Astrocyte (in vitro differentiated cells and primary cell): ENCODE measurements at regions not wholly inside any gene's neighbourhood (a gene's known extent, or its start where the extent isn't known, plus 50 kb on each side); places are given as distances from the start of the nearest gene placed in this dataset.

ENCODE experiments used
- DNase-seq: peaks from one replicate; pipeline ENCODE4 v3.0.0-alpha.2; 2010; ENCODE audit warnings: low read depth
- FAIRE-seq: peaks from 2 replicates; lab custom pipeline; 2011; peaks lifted over from hg19 to GRCh38; lab: Jason Lieb, UNC
- H2AFZ ChIP-seq: 2 replicates; pipeline ENCODE4 v1.6.0; 2012; ENCODE audit warnings: low read depth, low read length, inconsistent platforms
- H3K27ac ChIP-seq: 2 replicates; pipeline ENCODE4 v1.5.1; 2011; ENCODE audit warnings: low read depth, low read length, inconsistent platforms
- H3K27me3 ChIP-seq: 2 replicates; pipeline ENCODE4 v1.6.0; 2011; ENCODE audit warnings: low read length, inconsistent platforms; ENCODE audit not compliant: insufficient read depth
- H3K36me3 ChIP-seq: 2 replicates; pipeline ENCODE4 v1.5.1; 2011; ENCODE audit warnings: low read length, inconsistent platforms; ENCODE audit not compliant: insufficient read depth
- H3K4me1 ChIP-seq: 2 replicates; pipeline ENCODE4 v1.5.1; 2011; ENCODE audit warnings: low read length, inconsistent platforms; ENCODE audit not compliant: insufficient read depth
- H3K4me2 ChIP-seq: 2 replicates; pipeline ENCODE4 v1.6.0; 2012; ENCODE audit warnings: low read length, inconsistent platforms
- H3K4me3 ChIP-seq: 2 replicates; pipeline ENCODE4 v1.5.1; 2011; ENCODE audit warnings: low read depth, mild to moderate bottlenecking, low read length, inconsistent platforms; ENCODE audit not compliant: insufficient read depth
- H3K79me2 ChIP-seq: 2 replicates; pipeline ENCODE4 v1.6.0; 2012; ENCODE audit warnings: mild to moderate bottlenecking, low read length, inconsistent platforms; ENCODE audit not compliant: insufficient read depth
- H3K9ac ChIP-seq: 2 replicates; pipeline ENCODE4 v1.6.0; 2012; ENCODE audit warnings: mild to moderate bottlenecking, low read length, inconsistent platforms
- H3K9me3 ChIP-seq: 2 replicates; pipeline ENCODE4 v1.5.1; 2012; ENCODE audit warnings: low read depth, mild to moderate bottlenecking, low read length, inconsistent platforms; ENCODE audit not compliant: insufficient read depth
- H4K20me1 ChIP-seq: 2 replicates; pipeline ENCODE4 v1.6.0; 2012; ENCODE audit warnings: low read length, inconsistent platforms; ENCODE audit not compliant: insufficient read depth
- H3K27ac Mint-ChIP-seq: one replicate; pipeline ENCODE4 v1.8.0; 2021; ENCODE audit warnings: mild to moderate bottlenecking, mixed read lengths; ENCODE audit not compliant: unreplicated experiment
- H3K27me3 Mint-ChIP-seq: one replicate; pipeline ENCODE4 v1.8.0; 2021; ENCODE audit warnings: low read depth, mixed read lengths; ENCODE audit not compliant: unreplicated experiment
- H3K36me3 Mint-ChIP-seq: one replicate; pipeline ENCODE4 v1.8.0; 2021; ENCODE audit warnings: low read depth, mixed read lengths; ENCODE audit not compliant: unreplicated experiment
- H3K4me1 Mint-ChIP-seq: one replicate; pipeline ENCODE4 v1.8.0; 2021; ENCODE audit warnings: low read depth, mixed read lengths; ENCODE audit not compliant: unreplicated experiment
- H3K4me3 Mint-ChIP-seq: one replicate; pipeline ENCODE4 v1.8.0; 2021; ENCODE audit warnings: mild to moderate bottlenecking, moderate library complexity, mixed read lengths; ENCODE audit not compliant: unreplicated experiment
- H3K9me3 Mint-ChIP-seq: one replicate; pipeline ENCODE4 v1.8.0; 2021; ENCODE audit warnings: mild to moderate bottlenecking, mixed read lengths; ENCODE audit not compliant: unreplicated experiment
- EZH2 ChIP-seq: IDR thresholded peaks from 2 replicates; pipeline ENCODE4 v1.6.1; 2012; ENCODE audit warnings: mild to moderate bottlenecking, low read length, inconsistent platforms; ENCODE audit not compliant: insufficient read depth
- TF ChIP-seq, protein P1 (sequence below): IDR thresholded peaks from 2 replicates; pipeline ENCODE4 v1.5.1; 2011; ENCODE audit warnings: low read depth, mild to moderate bottlenecking, inconsistent platforms, low read length, moderate library complexity; ENCODE audit not compliant: insufficient read depth

DNA sequence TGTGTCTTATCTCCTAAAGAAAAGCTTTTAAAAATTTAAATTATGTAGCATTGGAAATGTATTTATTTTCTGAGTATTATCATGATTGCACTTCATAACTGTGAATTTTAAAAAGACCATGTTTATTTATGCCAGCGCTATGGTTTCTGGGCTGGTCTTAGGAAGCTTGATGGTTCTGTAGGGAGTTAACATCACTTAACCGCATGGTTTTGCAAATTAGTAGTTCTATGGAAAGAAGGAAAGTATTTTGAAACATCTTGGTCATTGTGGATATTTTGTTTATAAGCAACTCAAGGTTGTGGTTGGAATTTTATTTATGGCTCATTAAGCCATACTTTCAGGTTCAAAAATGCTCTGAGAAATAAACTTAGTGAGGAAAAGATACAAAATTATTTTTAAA, 549.4 kb downstream of the STK39 start:
- no peak for TF ChIP-seq EZH2
- TF ChIP-seq, protein P1, sequence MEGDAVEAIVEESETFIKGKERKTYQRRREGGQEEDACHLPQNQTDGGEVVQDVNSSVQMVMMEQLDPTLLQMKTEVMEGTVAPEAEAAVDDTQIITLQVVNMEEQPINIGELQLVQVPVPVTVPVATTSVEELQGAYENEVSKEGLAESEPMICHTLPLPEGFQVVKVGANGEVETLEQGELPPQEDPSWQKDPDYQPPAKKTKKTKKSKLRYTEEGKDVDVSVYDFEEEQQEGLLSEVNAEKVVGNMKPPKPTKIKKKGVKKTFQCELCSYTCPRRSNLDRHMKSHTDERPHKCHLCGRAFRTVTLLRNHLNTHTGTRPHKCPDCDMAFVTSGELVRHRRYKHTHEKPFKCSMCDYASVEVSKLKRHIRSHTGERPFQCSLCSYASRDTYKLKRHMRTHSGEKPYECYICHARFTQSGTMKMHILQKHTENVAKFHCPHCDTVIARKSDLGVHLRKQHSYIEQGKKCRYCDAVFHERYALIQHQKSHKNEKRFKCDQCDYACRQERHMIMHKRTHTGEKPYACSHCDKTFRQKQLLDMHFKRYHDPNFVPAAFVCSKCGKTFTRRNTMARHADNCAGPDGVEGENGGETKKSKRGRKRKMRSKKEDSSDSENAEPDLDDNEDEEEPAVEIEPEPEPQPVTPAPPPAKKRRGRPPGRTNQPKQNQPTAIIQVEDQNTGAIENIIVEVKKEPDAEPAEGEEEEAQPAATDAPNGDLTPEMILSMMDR = no peak

DNA sequence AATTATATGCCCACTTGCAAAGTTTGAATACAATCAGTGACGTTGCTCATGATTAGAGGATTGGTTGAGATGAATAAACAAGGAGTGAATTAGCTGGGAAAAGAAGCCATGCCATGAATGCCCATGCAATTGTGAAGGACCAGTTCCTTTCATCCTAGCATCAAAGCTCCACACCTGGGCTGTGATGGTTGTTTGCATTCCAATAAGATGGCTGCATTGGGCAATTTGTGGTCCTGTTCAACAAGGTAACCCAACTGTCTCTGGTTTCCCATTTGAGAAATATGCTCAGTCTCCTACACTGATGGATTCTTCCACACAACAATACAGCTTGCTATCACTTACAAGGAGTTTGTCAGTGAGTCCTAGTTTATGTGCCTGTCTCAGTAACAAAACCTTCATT, 550.2 kb downstream of the STK39 start:
- Histone ChIP-seq H3K36me3 (no peaks in the 10 kb centered on the region), H3K27me3 (no peaks in the 10 kb centered on the region), H4K20me1 (no peaks in the 10 kb centered on the region), H3K9ac (no peak overlapping the region), H3K4me1 (no peaks in the 10 kb centered on the region), H3K4me3 (no peak overlapping the region), H2AFZ (no peak overlapping the region), H3K27ac (no peak overlapping the region), H3K4me2 (no peak overlapping the region), H3K79me2 (no peaks in the 10 kb centered on the region), H3K9me3 (no peaks in the 10 kb centered on the region)
- Mint-ChIP-seq H3K36me3 (no peaks in the 10 kb centered on the region), H3K4me3 (no peak overlapping the region), H3K27ac (no peak overlapping the region), H3K9me3 (peaks cover 3% of the 10 kb centered on the region), H3K27me3 (no peaks in the 10 kb centered on the region), H3K4me1 (no peaks in the 10 kb centered on the region)
- FAIRE-seq (no peak), DNase-seq (no peak)
- TF ChIP-seq EZH2 = no peak
- TF ChIP-seq, protein P1 = no peak

More for the DNA sequence above, 549.4 kb downstream of the STK39 start:
- DNase-seq (peak; percentile 42), FAIRE-seq (no peak)
- Histone ChIP-seq H3K4me1 (no peaks in the 10 kb centered on the region), H3K27ac (no peak overlapping the region), H3K4me2 (no peak overlapping the region), H3K9me3 (no peaks in the 10 kb centered on the region), H4K20me1 (no peaks in the 10 kb centered on the region), H3K27me3 (no peaks in the 10 kb centered on the region), H2AFZ (no peak overlapping the region), H3K4me3 (no peak overlapping the region), H3K79me2 (no peaks in the 10 kb centered on the region), H3K36me3 (no peaks in the 10 kb centered on the region), H3K9ac (no peak overlapping the region)
- Mint-ChIP-seq H3K4me1 (no peaks in the 10 kb centered on the region), H3K27me3 (no peaks in the 10 kb centered on the region), H3K36me3 (no peaks in the 10 kb centered on the region), H3K9me3 (peaks cover 3% of the 10 kb centered on the region), H3K27ac (no peak overlapping the region), H3K4me3 (no peak overlapping the region)

DNA sequence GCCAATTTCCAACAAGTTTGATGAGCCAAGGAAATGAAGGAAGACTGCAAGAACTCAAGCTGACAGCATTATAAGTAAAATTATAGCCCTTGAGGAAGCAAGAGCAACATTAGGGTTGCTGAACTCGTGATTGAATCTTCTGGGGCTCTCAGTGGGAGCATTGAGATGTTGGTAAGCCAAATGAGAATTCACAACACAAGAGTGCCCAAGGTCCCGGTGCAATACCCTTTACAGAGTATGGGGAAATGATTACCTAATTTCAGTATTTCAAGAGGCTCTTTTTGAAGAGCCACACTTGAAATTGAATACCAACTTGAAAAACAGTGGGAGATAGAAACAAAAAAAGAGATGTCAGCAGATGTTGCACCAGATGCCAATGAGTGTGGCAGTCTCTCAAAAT, 554.5 kb downstream of the STK39 start:
- Histone ChIP-seq H2AFZ (no peak overlapping the region), H3K9ac (no peak overlapping the region), H3K27me3 (no peaks in the 10 kb centered on the region), H3K9me3 (no peaks in the 10 kb centered on the region), H3K4me2 (no peak overlapping the region), H4K20me1 (no peaks in the 10 kb centered on the region), H3K36me3 (no peaks in the 10 kb centered on the region), H3K4me1 (no peaks in the 10 kb centered on the region), H3K79me2 (no peaks in the 10 kb centered on the region), H3K4me3 (no peak overlapping the region), H3K27ac (no peak overlapping the region)
- Mint-ChIP-seq H3K9me3 (peaks cover 3% of the 10 kb centered on the region), H3K4me1 (no peaks in the 10 kb centered on the region), H3K36me3 (no peaks in the 10 kb centered on the region), H3K27ac (no peak overlapping the region), H3K27me3 (no peaks in the 10 kb centered on the region), H3K4me3 (no peak overlapping the region)
- DNase-seq (no peak), FAIRE-seq (no peak)
- no peak for TF ChIP-seq EZH2
- TF ChIP-seq, protein P1 = no peak
